BLaER1 (cell line): ENCODE measurements at regions not wholly inside any gene's neighbourhood (a gene's known extent, or its start where the extent isn't known, plus 50 kb on each side); places are given as distances from the start of the nearest gene placed in this dataset.
A peak's percentile ranks its signal among the peaks of the same experiment; 100 is the strongest.

Experiments
- H3K27ac ChIP-seq: shearing (Covaris generic); formaldehyde crosslinking; 2 replicates; pipeline ENCODE4 v1.8.1; 2022
- H3K27me3 ChIP-seq: shearing (Covaris generic); formaldehyde crosslinking; 2 replicates; pipeline ENCODE4 v1.8.1; 2022
- H3K36me3 ChIP-seq: shearing (Covaris generic); formaldehyde crosslinking; 2 replicates; pipeline ENCODE4 v1.8.1; 2022
- H3K4me1 ChIP-seq: shearing (Covaris generic); formaldehyde crosslinking; 2 replicates; pipeline ENCODE4 v1.8.1; 2022
- H3K4me2 ChIP-seq: shearing (Covaris generic); formaldehyde crosslinking; 2 replicates; pipeline ENCODE4 v1.8.1; 2022
- H3K4me3 ChIP-seq: shearing (Covaris generic); formaldehyde crosslinking; 2 replicates; pipeline ENCODE4 v1.8.1; 2022
- H3K9ac ChIP-seq: shearing (Covaris generic); formaldehyde crosslinking; 2 replicates; pipeline ENCODE4 v1.8.1; 2022
- H3K9me3 ChIP-seq: shearing (Covaris generic); formaldehyde crosslinking; 2 replicates; pipeline ENCODE4 v1.8.1; 2022
- H4K20me1 ChIP-seq: shearing (Covaris generic); formaldehyde crosslinking; 2 replicates; pipeline ENCODE4 v1.8.1; 2022
- Cebpa-rat ChIP-seq: shearing (Covaris generic); IDR thresholded peaks from 2 replicates; pipeline ENCODE4 v1.8.1; 2022

DNA sequence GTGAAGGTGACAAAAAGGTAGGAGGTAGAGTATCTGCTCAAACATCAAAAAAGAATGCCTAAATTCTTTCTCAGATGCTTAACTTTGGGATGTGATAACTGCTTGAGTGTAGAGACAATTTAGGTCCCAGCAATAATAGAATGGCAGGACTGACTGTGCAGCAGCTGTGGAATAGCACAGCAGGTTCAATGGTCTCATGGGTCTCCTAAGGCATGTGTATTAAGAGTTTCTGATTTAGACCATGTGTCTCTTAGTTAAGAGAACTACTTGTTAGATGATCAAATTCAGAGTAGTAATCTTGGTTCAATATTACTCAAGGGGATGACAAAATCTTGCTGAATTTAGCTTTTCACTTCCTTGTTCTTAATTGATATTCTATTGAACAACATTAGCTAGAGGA is 72.0 kb downstream of the ALX1 start:
- H3K4me2 ChIP-seq = no peak overlapping the region
- no peak overlapping the region for H3K4me3 ChIP-seq
- no peak for TF ChIP-seq Cebpa-rat
- H3K27me3 ChIP-seq = no peaks in the 10 kb centered on the region
- no peaks in the 10 kb centered on the region for H3K4me1 ChIP-seq
- H3K36me3 ChIP-seq = no peaks in the 10 kb centered on the region
- H4K20me1 ChIP-seq = no peaks in the 10 kb centered on the region
- H3K27ac ChIP-seq = no peak overlapping the region
- no peaks in the 10 kb centered on the region for H3K9me3 ChIP-seq
- no peak overlapping the region for H3K9ac ChIP-seq

DNA sequence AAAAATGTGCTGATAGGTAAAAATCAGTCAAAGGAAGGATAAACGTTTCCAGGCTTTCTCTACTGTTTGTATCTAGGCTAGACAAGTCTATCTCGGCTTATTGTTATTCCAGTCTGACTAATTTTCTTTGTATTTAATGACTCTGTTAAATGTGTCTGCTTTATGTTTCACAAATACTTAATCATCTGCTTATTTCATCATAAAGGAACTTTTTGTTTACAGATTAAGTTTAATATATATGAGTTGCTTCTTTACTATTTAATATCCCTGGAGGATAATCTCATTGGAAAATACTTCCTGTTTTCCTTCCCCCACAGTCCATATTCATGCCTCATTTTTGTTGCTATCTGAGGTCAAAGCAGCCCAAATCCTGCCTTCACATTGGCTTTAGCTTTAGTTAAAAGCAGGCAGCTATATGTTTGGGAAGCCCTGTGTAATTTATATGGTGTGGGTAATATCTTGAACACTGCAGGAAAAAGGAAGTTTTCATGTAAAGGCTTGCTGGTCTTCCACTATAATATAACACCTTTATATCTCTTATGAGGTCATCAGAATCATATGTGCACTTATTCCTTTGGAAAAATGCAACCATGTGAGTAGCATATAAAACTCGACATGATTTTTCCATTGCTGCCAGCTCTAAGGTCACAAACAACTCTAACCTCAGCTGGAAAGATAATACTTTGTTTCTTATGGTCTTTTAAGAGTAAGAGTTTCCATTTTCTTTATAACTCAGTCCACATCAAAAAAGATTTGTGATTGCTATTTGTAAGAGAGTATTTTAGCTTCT is 76.8 kb downstream of the ALX1 start:
- H3K27ac ChIP-seq = no peak overlapping the region
- H3K9ac ChIP-seq = no peak overlapping the region
- H3K9me3 ChIP-seq = no peaks in the 10 kb centered on the region
- TF ChIP-seq Cebpa-rat = no peak
- H3K4me3 ChIP-seq = no peak overlapping the region
- H3K4me1 ChIP-seq = no peaks in the 10 kb centered on the region
- no peak overlapping the region for H3K4me2 ChIP-seq
- no peaks in the 10 kb centered on the region for H3K27me3 ChIP-seq
- no peaks in the 10 kb centered on the region for H3K36me3 ChIP-seq
- H4K20me1 ChIP-seq = no peaks in the 10 kb centered on the region

DNA sequence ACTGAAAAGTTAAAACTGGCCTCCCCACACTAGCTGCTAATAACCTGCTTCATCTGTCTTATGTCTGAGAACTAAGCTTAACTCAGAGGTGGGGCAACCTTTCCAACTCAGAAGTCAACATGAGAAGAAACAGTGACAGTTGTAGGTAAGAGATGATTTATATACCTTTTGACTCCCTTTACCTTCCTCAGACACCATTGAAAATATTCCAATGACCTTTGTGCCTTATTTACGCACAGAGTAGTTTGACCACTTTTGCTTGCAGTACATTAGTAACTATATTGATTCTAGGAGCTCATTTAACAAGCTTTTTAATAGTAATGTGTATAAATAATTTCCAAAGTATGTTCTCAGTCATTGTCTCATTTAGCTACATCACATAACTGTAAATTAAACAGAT is 77.6 kb downstream of the ALX1 start:
- Histone ChIP-seq H3K27ac (no peak overlapping the region), H3K9me3 (no peaks in the 10 kb centered on the region), H4K20me1 (no peaks in the 10 kb centered on the region), H3K4me1 (no peaks in the 10 kb centered on the region), H3K27me3 (no peaks in the 10 kb centered on the region), H3K9ac (no peak overlapping the region), H3K4me2 (no peak overlapping the region), H3K36me3 (no peaks in the 10 kb centered on the region), H3K4me3 (no peak overlapping the region)
- TF ChIP-seq Cebpa-rat = no peak

DNA sequence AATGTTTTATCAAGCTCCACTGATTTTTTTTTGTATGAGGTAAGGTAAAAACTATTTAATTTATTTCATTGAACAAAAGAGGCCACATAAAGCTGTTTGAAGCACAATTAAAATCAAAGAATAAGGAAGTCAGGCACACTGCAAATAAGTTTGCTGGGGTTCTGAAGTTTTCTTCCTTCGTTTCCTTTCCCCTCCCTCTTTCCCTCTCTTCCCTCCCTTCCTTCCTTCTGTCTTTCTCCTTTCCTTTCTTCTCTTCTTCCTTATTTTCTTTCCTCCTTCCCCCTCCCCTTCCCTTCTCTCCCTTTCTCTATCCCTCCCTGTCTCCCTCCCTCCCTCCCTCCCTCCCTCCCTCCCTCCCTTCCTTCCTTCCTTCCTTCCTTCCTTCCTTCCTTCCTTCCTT is 78.7 kb downstream of the ALX1 start:
- Histone ChIP-seq H3K27me3 (no peaks in the 10 kb centered on the region), H3K27ac (no peak overlapping the region), H3K4me3 (no peak overlapping the region), H3K9ac (no peak overlapping the region), H3K36me3 (no peaks in the 10 kb centered on the region), H3K4me1 (no peaks in the 10 kb centered on the region), H3K4me2 (no peak overlapping the region), H4K20me1 (no peaks in the 10 kb centered on the region), H3K9me3 (no peaks in the 10 kb centered on the region)
- TF ChIP-seq Cebpa-rat = no peak

DNA sequence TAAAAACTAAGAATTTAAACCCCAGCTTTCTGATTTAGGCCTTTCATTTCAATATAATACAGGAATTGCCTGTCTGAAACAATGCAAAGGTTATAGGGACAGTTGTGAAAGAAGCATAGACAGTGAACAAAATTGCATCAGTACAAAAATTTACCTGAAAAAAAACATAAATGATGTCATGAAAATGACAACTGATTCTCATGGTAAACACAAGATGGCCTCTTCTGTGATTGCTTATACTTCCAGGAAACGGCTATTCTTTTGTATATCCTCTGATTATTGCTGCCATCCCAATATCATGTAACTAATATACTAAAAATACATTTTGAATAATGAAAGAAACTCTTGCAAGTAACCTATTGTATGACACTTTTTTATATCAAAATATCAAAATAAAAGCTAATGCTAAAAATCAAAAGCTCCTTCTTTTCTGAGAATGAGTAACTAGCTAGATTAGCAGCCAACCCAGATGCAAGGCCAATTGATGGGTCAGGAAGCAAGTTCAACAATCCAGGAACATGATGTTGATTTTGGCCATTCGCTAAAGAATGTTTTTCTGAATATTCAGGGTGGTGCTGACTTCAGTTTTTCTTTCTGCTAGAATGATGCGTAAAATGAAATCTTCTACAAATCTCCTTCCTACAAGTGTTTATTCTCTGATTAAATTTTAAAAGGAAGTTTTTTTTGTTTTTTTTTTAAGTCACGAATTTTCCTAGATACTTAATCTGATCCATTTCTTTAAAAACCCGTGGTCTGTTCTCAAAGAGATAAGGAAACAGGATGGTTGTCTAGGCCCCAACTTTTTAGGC is 83.6 kb downstream of the ALX1 start:
- no peaks in the 10 kb centered on the region for H3K36me3 ChIP-seq
- H3K27ac ChIP-seq = no peak overlapping the region
- H3K9me3 ChIP-seq = no peaks in the 10 kb centered on the region
- H3K9ac ChIP-seq = no peak overlapping the region
- no peak overlapping the region for H3K4me3 ChIP-seq
- H4K20me1 ChIP-seq = no peaks in the 10 kb centered on the region
- H3K4me2 ChIP-seq = no peak overlapping the region
- TF ChIP-seq Cebpa-rat = no peak
- no peaks in the 10 kb centered on the region for H3K27me3 ChIP-seq
- H3K4me1 ChIP-seq = no peaks in the 10 kb centered on the region

DNA sequence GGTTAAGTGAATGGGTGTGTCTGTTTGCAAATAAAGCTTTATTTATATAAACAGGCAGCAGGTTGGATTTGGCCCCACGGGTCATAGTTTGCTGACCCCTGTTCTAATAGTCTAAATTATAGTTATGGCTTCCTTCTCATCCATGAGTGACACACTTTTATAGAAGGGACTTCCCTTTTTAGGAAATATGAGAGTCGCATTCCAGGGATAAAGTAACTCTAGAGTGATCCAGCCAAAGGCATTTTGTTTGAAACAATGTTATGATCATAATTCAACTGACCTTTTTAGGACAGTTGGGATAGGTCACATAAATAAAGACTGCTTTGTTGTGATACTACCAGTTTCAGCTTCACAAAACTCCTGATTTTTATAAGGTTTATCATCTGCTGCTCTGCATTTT is 87.9 kb downstream of the ALX1 start:
- Histone ChIP-seq H3K4me3 (no peak overlapping the region), H3K4me2 (no peak overlapping the region), H3K27me3 (no peaks in the 10 kb centered on the region), H3K36me3 (no peaks in the 10 kb centered on the region), H4K20me1 (no peaks in the 10 kb centered on the region), H3K9me3 (no peaks in the 10 kb centered on the region), H3K4me1 (peaks cover 14% of the 10 kb centered on the region), H3K9ac (no peak overlapping the region), H3K27ac (no peak overlapping the region)
- no peak for TF ChIP-seq Cebpa-rat

DNA sequence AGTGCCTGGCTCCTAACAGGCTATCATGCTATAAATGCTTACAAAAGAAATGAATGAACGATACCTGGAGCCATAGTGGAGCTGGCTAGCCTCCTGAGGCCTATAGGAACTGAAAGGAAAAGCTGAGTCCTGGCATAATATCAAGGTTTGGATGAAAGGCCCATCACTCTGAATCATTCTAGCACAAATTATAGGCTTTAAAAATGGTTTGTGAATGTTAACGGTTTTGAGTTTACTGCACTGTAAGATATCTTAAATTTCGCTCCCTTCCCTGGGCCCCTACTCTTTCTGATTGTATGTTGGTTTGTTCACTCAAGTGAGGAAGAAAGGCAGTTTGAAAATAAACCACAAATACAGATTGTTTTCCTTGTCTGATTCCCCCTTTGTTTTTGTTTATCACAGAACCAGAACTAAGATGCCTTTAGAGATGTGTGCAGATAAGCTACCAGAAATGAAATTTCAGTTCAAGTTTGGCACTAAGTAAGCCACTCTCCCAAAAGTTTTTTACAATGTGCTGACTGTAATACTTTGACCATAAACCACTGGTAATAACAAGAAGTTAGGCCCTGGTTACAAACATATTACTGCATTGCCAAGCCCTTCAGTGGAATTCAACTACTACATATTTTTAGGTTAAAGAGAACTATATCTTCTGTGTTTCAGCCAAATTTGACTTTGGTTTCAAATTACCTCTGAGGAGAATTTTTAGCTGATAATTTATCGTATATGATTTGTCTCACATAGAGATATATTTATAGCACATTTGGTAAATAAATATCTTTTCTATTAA is 89.5 kb downstream of the ALX1 start:
- Histone ChIP-seq H3K4me2 (peak overlapping the region; percentile 52), H3K27ac (peak overlapping the region; percentile 63), H3K4me3 (no peak overlapping the region), H3K36me3 (no peaks in the 10 kb centered on the region), H3K27me3 (no peaks in the 10 kb centered on the region), H3K9ac (no peak overlapping the region), H4K20me1 (no peaks in the 10 kb centered on the region), H3K4me1 (peaks cover 14% of the 10 kb centered on the region), H3K9me3 (no peaks in the 10 kb centered on the region)
- no peak for TF ChIP-seq Cebpa-rat

DNA sequence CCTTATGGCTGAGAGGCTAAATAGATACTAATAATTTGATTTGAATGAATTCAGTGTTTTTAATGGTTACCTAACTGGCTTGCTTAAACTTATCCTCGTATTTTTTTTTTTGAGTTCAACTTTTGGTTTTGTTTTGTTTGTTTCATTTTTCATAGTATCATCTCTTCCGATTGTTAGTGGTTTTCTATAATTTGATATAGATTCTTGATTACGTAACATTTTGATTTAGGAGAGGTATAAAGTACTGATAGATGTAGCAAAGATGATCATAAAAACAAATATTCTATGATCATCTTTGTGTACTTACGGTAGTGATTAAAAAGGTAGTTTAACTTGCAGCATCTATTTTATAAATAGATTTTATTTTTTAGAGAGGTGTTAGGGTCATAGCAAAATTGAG is 93.0 kb downstream of the ALX1 start:
- H3K27me3 ChIP-seq = no peaks in the 10 kb centered on the region
- H3K4me1 ChIP-seq = peaks cover 14% of the 10 kb centered on the region
- no peak overlapping the region for H3K4me3 ChIP-seq
- H3K4me2 ChIP-seq = no peak overlapping the region
- TF ChIP-seq Cebpa-rat = no peak
- H3K36me3 ChIP-seq = no peaks in the 10 kb centered on the region
- H3K9ac ChIP-seq = no peak overlapping the region
- H3K9me3 ChIP-seq = no peaks in the 10 kb centered on the region
- H4K20me1 ChIP-seq = no peaks in the 10 kb centered on the region
- H3K27ac ChIP-seq = no peak overlapping the region

DNA sequence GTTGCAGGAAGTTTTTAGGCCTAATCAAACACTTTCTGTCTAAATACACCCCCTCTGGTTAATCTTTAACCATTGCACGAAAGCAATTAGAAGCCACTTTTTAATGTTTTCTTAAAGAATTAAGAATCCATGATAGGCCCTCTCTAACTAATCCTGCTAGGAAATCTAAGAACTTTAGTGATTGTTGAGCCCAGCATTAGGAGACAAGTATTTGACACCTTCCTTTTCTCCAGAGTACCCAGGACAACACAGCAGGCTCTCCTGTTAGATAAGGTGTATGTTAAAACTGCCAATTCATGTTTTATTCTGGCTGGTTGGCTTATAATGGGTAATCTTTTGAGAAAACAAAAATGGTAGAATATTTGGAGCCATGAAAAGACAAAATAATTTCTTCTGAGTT is 95.0 kb downstream of the ALX1 start:
- H3K4me1 ChIP-seq = peaks cover 2% of the 10 kb centered on the region
- no peaks in the 10 kb centered on the region for H4K20me1 ChIP-seq
- H3K9ac ChIP-seq = no peak overlapping the region
- no peak overlapping the region for H3K4me2 ChIP-seq
- TF ChIP-seq Cebpa-rat = no peak
- H3K27ac ChIP-seq = no peak overlapping the region
- H3K4me3 ChIP-seq = no peak overlapping the region
- H3K27me3 ChIP-seq = no peaks in the 10 kb centered on the region
- H3K9me3 ChIP-seq = no peaks in the 10 kb centered on the region
- no peaks in the 10 kb centered on the region for H3K36me3 ChIP-seq

DNA sequence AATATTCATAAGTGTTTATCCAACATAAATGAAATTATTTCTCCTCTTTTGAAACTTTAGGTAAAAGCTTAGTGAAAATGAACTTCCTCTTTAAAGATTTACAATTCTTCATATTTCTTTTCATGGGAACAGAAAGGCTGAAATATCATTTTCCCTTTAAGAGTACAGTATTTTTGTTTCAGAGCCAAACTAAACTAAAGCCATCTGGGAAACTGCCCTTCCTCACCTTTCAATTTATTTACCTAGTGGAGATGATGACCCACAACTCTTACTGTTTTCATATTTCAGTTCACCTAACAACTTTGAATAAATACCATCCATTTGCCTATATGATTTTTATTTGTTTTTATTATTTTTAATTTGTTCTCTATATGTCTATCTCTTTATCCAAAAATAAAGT is 105.4 kb downstream of the ALX1 start:
- Histone ChIP-seq H3K4me2 (no peak overlapping the region), H3K4me1 (no peaks in the 10 kb centered on the region), H3K27ac (no peak overlapping the region), H3K9me3 (no peaks in the 10 kb centered on the region), H3K36me3 (no peaks in the 10 kb centered on the region), H3K4me3 (no peak overlapping the region), H3K27me3 (no peaks in the 10 kb centered on the region), H3K9ac (no peak overlapping the region), H4K20me1 (no peaks in the 10 kb centered on the region)
- no peak for TF ChIP-seq Cebpa-rat
